Hepatocyte (in vitro differentiated cells): ENCODE measurements at regions not wholly inside any gene's neighbourhood (a gene's known extent, or its start where the extent isn't known, plus 50 kb on each side); places are given as distances from the start of the nearest gene placed in this dataset.

Source experiments
- DNase-seq: peaks from one replicate; pipeline ENCODE4 v3.0.0-alpha.2; 2016; ENCODE audit warnings: low spot score
- H2AFZ ChIP-seq: fragments of 200-600 bp; sonication (generic); 2 replicates; pipeline ENCODE4 v1.6.0; 2016; ENCODE audit warnings: antibody characterized with exemption, mild to moderate bottlenecking
- H3K27ac ChIP-seq: fragments of 200-600 bp; sonication (generic); 2 replicates; pipeline ENCODE4 v1.5.1; 2016; ENCODE audit warnings: mild to moderate bottlenecking
- H3K27me3 ChIP-seq: fragments of 200-600 bp; sonication (generic); 2 replicates; pipeline ENCODE4 v1.6.1; 2016
- H3K36me3 ChIP-seq: fragments of 200-600 bp; sonication (generic); replicated peaks from 2 replicates; pipeline ENCODE4 v1.5.1; 2016; ENCODE audit warnings: low read depth; ENCODE audit not compliant: insufficient read depth
- H3K4me1 ChIP-seq: fragments of 200-600 bp; sonication (generic); 2 replicates; pipeline ENCODE4 v1.5.1; 2016; ENCODE audit warnings: mild to moderate bottlenecking, moderate library complexity; ENCODE audit not compliant: insufficient read depth
- H3K4me2 ChIP-seq: fragments of 200-600 bp; sonication (generic); 2 replicates; pipeline ENCODE4 v1.6.0; 2016
- H3K4me3 ChIP-seq: fragments of 200-600 bp; sonication (generic); 2 replicates; pipeline ENCODE4 v1.5.1; 2016; ENCODE audit warnings: mild to moderate bottlenecking
- H3K79me2 ChIP-seq: fragments of 200-600 bp; sonication (generic); 2 replicates; pipeline ENCODE4 v1.6.0; 2017; ENCODE audit warnings: mild to moderate bottlenecking
- H3K9me2 ChIP-seq: fragments of 200-600 bp; sonication (generic); replicated peaks from 2 replicates; pipeline ENCODE4 v1.6.0; 2017; ENCODE audit warnings: mild to moderate bottlenecking; ENCODE audit not compliant: insufficient read depth
- H3K9me3 ChIP-seq: fragments of 200-600 bp; sonication (generic); 2 replicates; pipeline ENCODE4 v1.5.1; 2016; ENCODE audit warnings: low read depth, mild to moderate bottlenecking
- H4K20me1 ChIP-seq: fragments of 200-600 bp; sonication (generic); 2 replicates; pipeline ENCODE4 v1.6.0; 2016; ENCODE audit warnings: mild to moderate bottlenecking; ENCODE audit not compliant: insufficient read depth, poor library complexity, severe bottlenecking
- EZH2 ChIP-seq: fragments of 200-600 bp; sonication (generic); IDR thresholded peaks from 2 replicates; pipeline ENCODE4 v1.6.1; 2016; ENCODE audit warnings: antibody characterized with exemption, mild to moderate bottlenecking, borderline replicate concordance
- EZH2phosphoT487 ChIP-seq: fragments of 200-600 bp; sonication (generic); IDR thresholded peaks from one replicate; pipeline ENCODE4 v1.6.1; 2018; ENCODE audit warnings: antibody characterized with exemption, mild to moderate bottlenecking, low read depth, moderate library complexity; ENCODE audit not compliant: unreplicated experiment, severe bottlenecking
- WGBS: methylation state at CpG from one replicate; pipeline ENCODE4 v1.1.6; 2016; ENCODE audit warnings: low lambda C conversion rate; ENCODE audit errors: missing lambda C conversion rate; 5-methylcytosine and 5-hydroxymethylcytosine counted together
- TF ChIP-seq, protein P1 (sequence below): fragments of 200-600 bp; sonication (generic); IDR thresholded peaks from 2 replicates; pipeline ENCODE4 v1.5.1; 2016; ENCODE audit warnings: antibody characterized with exemption, mild to moderate bottlenecking; ENCODE audit not compliant: poor library complexity

DNA sequence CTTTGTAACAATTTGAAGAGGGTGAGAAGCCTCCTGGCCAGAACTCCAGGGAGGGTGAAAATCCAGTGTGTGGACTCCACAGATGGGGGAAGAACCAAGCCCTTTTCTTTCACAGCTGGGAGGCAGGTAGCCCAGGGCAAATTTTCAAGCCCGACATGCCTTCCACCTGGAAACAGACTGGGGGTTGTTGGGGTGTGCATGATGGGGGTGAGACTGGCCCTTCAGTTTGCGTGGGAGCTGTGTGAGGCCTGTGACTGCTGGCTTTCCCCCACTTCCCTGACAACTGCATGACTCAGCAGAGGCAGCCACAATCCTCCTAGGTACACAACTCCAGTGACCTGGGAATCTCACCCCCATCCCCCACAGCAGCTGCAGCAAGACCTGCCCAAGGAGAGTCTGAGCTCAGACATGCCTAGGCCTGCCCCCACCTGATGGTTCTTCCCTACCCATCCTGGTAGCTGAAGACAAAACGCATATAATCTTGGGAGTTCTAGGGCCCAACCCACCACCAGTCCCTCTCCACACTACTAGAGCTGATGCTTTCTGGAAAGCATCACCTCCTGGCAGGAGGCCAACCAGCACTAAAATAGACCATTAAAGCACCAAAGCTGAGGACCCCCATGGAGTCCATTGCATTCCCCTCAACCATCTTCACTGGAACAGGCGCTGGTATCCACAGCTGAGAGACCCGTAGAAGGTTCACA lies 445.4 kb downstream of the TFEC start:
- H4K20me1 ChIP-seq: no peaks in the 10 kb centered on the region
- H3K79me2 ChIP-seq: no peaks in the 10 kb centered on the region
- 95% methylated on average over 5 of the region's 5 CpGs for WGBS
- DNase-seq: no peak
- no peak overlapping the region for H3K4me3 ChIP-seq
- TF ChIP-seq EZH2 (no peak), EZH2phosphoT487 (no peak)
- TF ChIP-seq, protein P1, sequence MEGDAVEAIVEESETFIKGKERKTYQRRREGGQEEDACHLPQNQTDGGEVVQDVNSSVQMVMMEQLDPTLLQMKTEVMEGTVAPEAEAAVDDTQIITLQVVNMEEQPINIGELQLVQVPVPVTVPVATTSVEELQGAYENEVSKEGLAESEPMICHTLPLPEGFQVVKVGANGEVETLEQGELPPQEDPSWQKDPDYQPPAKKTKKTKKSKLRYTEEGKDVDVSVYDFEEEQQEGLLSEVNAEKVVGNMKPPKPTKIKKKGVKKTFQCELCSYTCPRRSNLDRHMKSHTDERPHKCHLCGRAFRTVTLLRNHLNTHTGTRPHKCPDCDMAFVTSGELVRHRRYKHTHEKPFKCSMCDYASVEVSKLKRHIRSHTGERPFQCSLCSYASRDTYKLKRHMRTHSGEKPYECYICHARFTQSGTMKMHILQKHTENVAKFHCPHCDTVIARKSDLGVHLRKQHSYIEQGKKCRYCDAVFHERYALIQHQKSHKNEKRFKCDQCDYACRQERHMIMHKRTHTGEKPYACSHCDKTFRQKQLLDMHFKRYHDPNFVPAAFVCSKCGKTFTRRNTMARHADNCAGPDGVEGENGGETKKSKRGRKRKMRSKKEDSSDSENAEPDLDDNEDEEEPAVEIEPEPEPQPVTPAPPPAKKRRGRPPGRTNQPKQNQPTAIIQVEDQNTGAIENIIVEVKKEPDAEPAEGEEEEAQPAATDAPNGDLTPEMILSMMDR: no peak
- H3K9me2 ChIP-seq: no peaks in the 10 kb centered on the region
- no peak overlapping the region for H3K4me2 ChIP-seq
- no peaks in the 10 kb centered on the region for H3K27me3 ChIP-seq
- H3K36me3 ChIP-seq: no peaks in the 10 kb centered on the region
- no peak overlapping the region for H3K27ac ChIP-seq
- no peaks in the 10 kb centered on the region for H3K4me1 ChIP-seq
- H2AFZ ChIP-seq: no peak overlapping the region
- no peaks in the 10 kb centered on the region for H3K9me3 ChIP-seq

DNA sequence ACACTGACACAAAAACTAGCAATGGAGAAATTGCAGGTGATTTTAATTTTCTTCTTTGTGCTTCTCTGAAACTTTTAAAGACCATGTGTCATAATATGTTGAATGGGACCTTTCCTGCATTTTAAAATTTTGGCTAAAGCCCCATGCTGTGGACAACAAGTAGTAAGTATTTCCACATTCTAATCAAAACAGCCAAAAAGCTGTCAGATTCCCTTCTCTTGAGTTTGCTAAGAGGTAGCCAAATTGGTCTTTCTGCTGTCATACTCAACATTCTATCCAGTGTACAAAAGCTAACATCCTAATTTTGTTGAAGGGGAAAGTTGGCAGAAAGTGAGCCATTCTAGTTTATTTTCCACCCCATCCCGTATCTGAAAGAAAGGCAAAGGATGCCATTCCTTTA lies 447.6 kb downstream of the TFEC start:
- H3K79me2 ChIP-seq: no peaks in the 10 kb centered on the region
- no peaks in the 10 kb centered on the region for H4K20me1 ChIP-seq
- no peak overlapping the region for H3K4me3 ChIP-seq
- no peak overlapping the region for H2AFZ ChIP-seq
- no peak for DNase-seq
- H3K36me3 ChIP-seq: no peaks in the 10 kb centered on the region
- H3K9me2 ChIP-seq: no peaks in the 10 kb centered on the region
- H3K27me3 ChIP-seq: no peaks in the 10 kb centered on the region
- TF ChIP-seq EZH2phosphoT487: no peak
- TF ChIP-seq, protein P1: no peak
- no peak overlapping the region for H3K27ac ChIP-seq
- H3K9me3 ChIP-seq: no peaks in the 10 kb centered on the region
- no peak overlapping the region for H3K4me2 ChIP-seq
- 89% methylated on average over 1 of the region's 1 CpG for WGBS
- no peaks in the 10 kb centered on the region for H3K4me1 ChIP-seq

DNA sequence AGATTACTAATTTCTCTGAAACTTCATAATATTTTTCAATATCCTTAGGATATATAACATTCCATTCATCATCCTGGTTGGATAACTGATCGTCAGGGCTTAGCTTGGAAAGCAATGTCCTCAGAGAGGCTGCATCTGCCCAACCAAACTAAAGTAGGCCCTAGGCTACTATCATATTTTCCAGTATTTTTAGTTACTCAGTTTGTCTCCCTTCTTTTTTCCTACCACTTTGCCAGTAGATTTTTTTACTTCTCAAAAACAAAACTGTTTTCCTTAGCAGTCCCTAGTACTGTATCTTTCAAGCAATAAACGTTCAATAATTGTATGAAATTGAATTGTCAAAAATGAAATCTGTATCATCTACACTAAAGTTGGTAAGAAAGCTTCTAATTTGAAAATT lies 452.0 kb downstream of the TFEC start:
- H4K20me1 ChIP-seq: no peaks in the 10 kb centered on the region
- H3K4me1 ChIP-seq: no peaks in the 10 kb centered on the region
- H3K36me3 ChIP-seq: no peaks in the 10 kb centered on the region
- H3K4me3 ChIP-seq: no peak overlapping the region
- no peak overlapping the region for H3K27ac ChIP-seq
- no peaks in the 10 kb centered on the region for H3K9me2 ChIP-seq
- no peaks in the 10 kb centered on the region for H3K79me2 ChIP-seq
- H3K9me3 ChIP-seq: no peaks in the 10 kb centered on the region
- WGBS: 86% methylated on average over 2 of the region's 2 CpGs
- no peaks in the 10 kb centered on the region for H3K27me3 ChIP-seq
- no peak overlapping the region for H2AFZ ChIP-seq
- no peak for DNase-seq
- no peak overlapping the region for H3K4me2 ChIP-seq
- TF ChIP-seq, protein P1: no peak
- TF ChIP-seq EZH2phosphoT487: no peak
- TF ChIP-seq EZH2: no peak

DNA sequence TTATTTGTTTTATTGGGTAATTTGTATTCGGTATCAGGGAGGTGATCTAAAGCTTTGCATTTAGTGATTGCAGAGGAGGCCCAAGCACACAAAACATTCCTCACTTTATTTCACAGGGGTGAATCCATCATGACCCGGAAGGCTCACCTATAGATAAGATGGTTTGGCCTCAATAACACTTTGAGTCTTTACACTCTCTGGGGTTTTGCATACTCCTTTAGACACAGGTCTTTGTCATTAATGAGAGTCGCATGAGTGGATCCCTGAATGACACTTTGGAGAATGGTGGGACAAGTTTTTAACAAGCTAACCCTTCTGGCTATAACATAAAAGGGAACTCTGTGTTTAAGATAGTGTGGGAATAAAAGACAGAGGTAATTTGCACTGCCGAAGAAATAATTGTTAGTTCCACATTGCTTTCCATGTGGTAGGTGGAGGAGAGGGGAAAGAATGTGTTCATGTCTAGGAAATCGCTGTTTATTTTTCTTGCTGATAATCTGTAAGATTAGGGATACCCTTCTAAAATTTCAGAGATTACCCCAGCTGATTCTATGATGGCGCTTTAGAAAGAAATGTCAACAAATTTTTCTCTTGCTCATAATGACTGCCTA lies 455.8 kb downstream of the TFEC start:
- Histone ChIP-seq H3K27ac (no peak overlapping the region), H3K36me3 (no peaks in the 10 kb centered on the region), H3K27me3 (no peaks in the 10 kb centered on the region), H3K4me1 (no peaks in the 10 kb centered on the region), H3K4me2 (no peak overlapping the region), H3K79me2 (no peaks in the 10 kb centered on the region), H4K20me1 (no peaks in the 10 kb centered on the region), H2AFZ (no peak overlapping the region), H3K9me3 (no peaks in the 10 kb centered on the region), H3K9me2 (no peaks in the 10 kb centered on the region), H3K4me3 (no peak overlapping the region)
- no peak for TF ChIP-seq EZH2phosphoT487
- TF ChIP-seq, protein P1: no peak
- no peak for TF ChIP-seq EZH2
- no peak for DNase-seq
- 67% methylated on average over 6 of the region's 6 CpGs for WGBS
